Peyer's patch (tissue), 4 donors: ENCODE measurements at regions not wholly inside any gene's neighbourhood (a gene's known extent, or its start where the extent isn't known, plus 50 kb on each side); places are given as distances from the start of the nearest gene placed in this dataset.

ENCODE experiments used
- POLR2A ChIP-seq, 2 donors: fragments of 450-650 bp; IDR thresholded peaks; one replicate each; pipeline ENCODE4 v1.5.1; 2017; ENCODE audit warnings: antibody characterized with exemption in 2 of 2, mild to moderate bottlenecking in 2 of 2, moderate library complexity in 2 of 2
- TF ChIP-seq, protein P1 (sequence below), 6 experiments: fragments of 450-650 bp in 4 of 6; fragments of 200-600 bp in 2 of 6; sonication (generic) in 1 of 6; IDR thresholded peaks; one replicate each; pipeline ENCODE4 v1.5.1; 2017 to 2019; ENCODE audit warnings: antibody characterized with exemption in 6 of 6, mild to moderate bottlenecking in 3 of 6, moderate library complexity in 1 of 6

GRCh38 chr16:85520853-85521521 lies 92.1 kb upstream of the GSE1 start:
- TF ChIP-seq, protein P1, sequence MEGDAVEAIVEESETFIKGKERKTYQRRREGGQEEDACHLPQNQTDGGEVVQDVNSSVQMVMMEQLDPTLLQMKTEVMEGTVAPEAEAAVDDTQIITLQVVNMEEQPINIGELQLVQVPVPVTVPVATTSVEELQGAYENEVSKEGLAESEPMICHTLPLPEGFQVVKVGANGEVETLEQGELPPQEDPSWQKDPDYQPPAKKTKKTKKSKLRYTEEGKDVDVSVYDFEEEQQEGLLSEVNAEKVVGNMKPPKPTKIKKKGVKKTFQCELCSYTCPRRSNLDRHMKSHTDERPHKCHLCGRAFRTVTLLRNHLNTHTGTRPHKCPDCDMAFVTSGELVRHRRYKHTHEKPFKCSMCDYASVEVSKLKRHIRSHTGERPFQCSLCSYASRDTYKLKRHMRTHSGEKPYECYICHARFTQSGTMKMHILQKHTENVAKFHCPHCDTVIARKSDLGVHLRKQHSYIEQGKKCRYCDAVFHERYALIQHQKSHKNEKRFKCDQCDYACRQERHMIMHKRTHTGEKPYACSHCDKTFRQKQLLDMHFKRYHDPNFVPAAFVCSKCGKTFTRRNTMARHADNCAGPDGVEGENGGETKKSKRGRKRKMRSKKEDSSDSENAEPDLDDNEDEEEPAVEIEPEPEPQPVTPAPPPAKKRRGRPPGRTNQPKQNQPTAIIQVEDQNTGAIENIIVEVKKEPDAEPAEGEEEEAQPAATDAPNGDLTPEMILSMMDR (IDR thresholded peaks at IDR 0.05) = peak in 1 of 6 experiments; percentile 10
- TF ChIP-seq POLR2A (IDR thresholded peaks at IDR 0.05) = no peak
